AG08396 (cell line): ENCODE measurements at regions not wholly inside any gene's neighbourhood (a gene's known extent, or its start where the extent isn't known, plus 50 kb on each side); places are given as distances from the start of the nearest gene placed in this dataset.

Source experiments
- DNase-seq: peaks from one replicate; pipeline ENCODE4 v3.0.0; 2012; ENCODE audit warnings: low spot score, mixed read lengths

GRCh38 chr2:64371727-64372126 lies 82.2 kb upstream of the LGALSL start:
- DNase-seq = no peak

- DNase-seq = no peak
Observed at GRCh38 chr2:64374686-64375085, 79.3 kb upstream of the LGALSL start.

GRCh38 chr2:64376926-64377325 lies 77.0 kb upstream of the LGALSL start:
- no peak for DNase-seq

- DNase-seq = no peak
Observed at GRCh38 chr2:64379186-64379585, 74.8 kb upstream of the LGALSL start.

- DNase-seq = no peak
Observed at GRCh38 chr2:64380853-64381527, 73.0 kb upstream of the LGALSL start.

GRCh38 chr2:64383016-64383591 lies 70.9 kb upstream of the LGALSL start:
- no peak for DNase-seq

GRCh38 chr2:64383881-64384280 lies 70.1 kb upstream of the LGALSL start:
- no peak for DNase-seq

GRCh38 chr2:64386676-64387075 lies 67.3 kb upstream of the LGALSL start:
- DNase-seq = no peak

GRCh38 chr2:64390586-64390985 lies 63.4 kb upstream of the LGALSL start:
- DNase-seq = no peak

- DNase-seq = no peak
Observed at GRCh38 chr2:64391424-64391823, 62.5 kb upstream of the LGALSL start.

- DNase-seq = no peak
Observed at GRCh38 chr2:64391940-64392339, 62.0 kb upstream of the LGALSL start.

- DNase-seq = no peak
Observed at GRCh38 chr2:64392529-64392928, 61.4 kb upstream of the LGALSL start.

GRCh38 chr2:64393383-64394010 lies 60.5 kb upstream of the LGALSL start:
- no peak for DNase-seq

- DNase-seq = no peak
Observed at GRCh38 chr2:64394153-64394552, 59.8 kb upstream of the LGALSL start.

GRCh38 chr2:64396001-64396400 lies 58.0 kb upstream of the LGALSL start:
- no peak for DNase-seq

- DNase-seq = no peak
Observed at GRCh38 chr2:64396551-64396950, 57.4 kb upstream of the LGALSL start.

GRCh38 chr2:64398516-64399129 lies 55.3 kb upstream of the LGALSL start:
- DNase-seq = no peak

- DNase-seq = no peak
Observed at GRCh38 chr2:64399521-64399920, 54.4 kb upstream of the LGALSL start.

GRCh38 chr2:64400105-64400728 lies 53.7 kb upstream of the LGALSL start:
- no peak for DNase-seq

GRCh38 chr2:64400733-64401528 lies 53.0 kb upstream of the LGALSL start:
- no peak for DNase-seq

- no peak for DNase-seq
Observed at GRCh38 chr2:64401529-64401880, 52.5 kb upstream of the LGALSL start.

GRCh38 chr2:64402876-64403275 lies 51.1 kb upstream of the LGALSL start:
- DNase-seq = no peak
